Dermis microvascular lymphatic vessel endothelial cell (primary cell): ENCODE measurements at regions not wholly inside any gene's neighbourhood (a gene's known extent, or its start where the extent isn't known, plus 50 kb on each side); places are given as distances from the start of the nearest gene placed in this dataset.

ENCODE experiments used
- DNase-seq, 2 donors: peaks; one replicate each; pipeline versions ENCODE4 v3.0.0 to v3.0.0-alpha.2; 2010; ENCODE audit warnings: low read depth in 2 of 2

- DNase-seq = no peak
These were observed 130.9 kb upstream of the TMEM161B start for GRCh38 chr5:88399561-88399960.

DNA sequence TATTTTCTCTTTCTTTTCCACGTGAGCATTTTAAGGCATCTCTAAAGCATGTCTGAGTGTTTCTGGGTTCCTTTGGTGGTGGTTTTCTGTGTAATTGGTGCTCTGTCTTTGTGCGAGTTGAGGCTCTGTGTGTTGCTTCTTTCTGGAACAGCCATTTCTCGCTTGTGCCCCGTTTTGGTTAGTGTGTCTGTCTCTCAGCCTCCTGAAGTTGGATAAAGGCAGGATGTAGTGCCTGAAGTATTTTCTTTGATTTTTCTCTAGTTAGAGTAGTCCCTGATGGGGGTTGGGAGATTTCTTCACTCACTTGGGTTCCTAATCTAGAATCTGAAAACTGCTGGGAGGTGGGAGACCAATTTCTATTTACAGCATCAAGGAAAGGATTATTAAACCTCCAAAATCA is 129.7 kb upstream of the TMEM161B start:
- no peak for DNase-seq

DNA sequence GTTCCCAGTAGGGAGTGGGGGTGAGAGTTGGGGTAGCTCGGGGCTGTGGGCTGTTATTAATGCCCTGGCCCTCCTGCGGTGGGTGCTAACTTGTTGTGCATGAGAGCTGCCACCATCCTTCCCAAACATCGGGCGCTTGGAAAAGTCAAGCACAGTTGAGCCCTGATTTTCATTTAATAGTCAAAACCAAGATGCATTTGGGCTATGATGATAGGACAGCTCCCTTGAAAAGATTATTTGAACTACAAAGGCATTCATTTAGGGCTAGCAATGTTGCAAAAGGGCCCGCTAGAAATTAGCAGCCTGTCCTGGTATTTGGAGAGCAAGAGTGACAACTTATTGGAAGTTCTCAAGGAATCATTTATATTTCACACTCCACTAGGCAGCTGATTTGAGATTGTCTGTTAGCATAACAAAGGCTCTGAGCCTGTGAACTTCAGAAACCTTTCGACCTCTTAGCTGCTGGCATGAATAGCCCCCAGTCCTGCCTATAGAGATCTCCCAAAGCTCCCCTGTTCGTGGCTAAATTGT is 128.2 kb upstream of the TMEM161B start:
- DNase-seq = no peak

DNA sequence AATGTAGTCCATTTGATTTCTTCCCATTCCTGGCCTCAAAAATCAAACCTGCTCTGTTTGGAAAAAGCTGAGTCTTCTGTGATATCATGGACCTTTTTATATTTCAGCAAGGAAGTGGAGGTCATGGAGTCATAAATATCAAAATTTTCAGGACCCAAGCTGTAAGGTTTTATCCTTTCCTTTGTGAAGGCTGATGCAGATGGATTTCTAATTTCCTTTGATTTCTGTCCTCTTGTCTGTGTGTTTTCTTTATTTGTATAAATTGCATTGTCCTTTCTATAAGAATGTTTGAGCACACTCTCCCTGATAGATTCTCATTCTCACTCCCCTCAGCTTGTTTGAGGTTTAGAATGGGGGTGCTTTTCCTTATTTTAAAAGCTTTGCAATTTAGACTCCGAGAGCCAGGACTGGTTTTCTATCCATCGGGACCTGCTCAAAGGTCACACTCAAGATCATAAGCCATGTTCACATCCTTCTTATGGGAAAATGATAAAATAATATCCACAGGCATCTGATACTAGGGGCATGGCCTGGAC is 127.4 kb upstream of the TMEM161B start:
- DNase-seq = no peak

DNA sequence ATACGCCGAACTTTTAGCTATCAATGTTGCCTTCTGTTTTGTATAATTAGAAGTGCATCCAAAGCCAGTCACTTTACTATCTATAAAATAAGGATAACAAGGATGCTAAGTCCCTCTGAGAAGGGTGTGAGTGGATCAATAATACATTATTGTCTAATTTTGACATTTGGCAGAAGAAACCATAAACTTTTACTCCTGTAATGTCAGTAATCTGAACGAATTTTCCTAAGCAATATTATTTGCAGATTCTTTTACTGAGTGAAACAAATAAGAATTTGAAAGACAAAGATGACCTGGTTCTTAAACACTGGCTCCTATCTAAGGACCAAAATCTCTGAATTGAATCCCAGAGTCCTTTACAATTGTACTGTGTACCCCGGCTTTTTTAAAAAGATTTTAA is 126.6 kb upstream of the TMEM161B start:
- no peak for DNase-seq

DNA sequence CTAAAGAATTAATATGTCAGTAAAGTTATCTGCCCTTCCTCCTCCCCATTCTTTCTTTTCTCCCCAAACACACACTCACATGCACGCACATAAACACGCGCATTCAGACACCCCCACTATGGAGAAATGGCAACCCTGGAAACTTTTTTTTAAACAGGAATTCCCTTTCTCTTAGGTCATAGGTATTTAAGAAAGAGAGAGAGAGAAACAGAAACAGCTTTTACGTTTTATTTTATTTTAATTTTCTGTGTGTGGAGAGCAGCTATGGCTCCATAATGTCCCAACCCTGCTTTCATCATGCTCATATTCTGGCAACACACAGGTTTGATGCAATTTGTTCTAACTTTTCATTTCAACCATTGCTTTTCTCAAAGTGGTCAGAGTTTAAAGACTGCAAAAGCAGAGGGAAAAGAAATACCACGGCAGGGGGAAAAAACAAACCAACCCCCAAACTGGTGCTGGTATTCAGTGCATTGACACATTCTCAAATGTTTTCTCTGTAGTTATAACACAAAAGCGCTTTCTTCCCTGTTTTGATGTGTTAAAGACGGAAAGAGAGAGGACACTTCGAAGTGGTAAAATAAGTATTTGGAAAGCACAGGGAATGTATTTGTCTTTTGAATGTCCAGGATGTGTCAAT is 126.0 kb upstream of the TMEM161B start:
- DNase-seq = no peak

- no peak for DNase-seq
These were observed 125.3 kb upstream of the TMEM161B start for GRCh38 chr5:88393716-88394535.

DNA sequence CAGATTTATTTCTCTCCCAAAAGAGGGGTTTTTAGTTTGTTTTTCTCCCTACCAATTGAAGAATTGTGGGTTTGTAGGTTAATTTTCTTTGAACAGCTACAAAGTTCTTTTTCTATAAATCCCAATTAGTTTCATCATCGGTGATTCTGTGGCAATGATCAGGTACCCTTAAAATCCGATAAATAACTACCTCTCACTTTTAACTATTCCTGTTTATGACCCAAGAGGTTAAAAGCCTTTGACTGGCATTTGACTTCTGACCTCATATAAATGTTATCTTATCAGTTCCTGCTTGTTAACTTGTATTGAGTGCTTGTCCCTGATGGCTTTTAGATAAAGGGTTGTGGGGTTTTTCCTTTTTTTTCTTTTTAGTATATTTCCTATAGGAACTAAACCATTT is 124.4 kb upstream of the TMEM161B start:
- no peak for DNase-seq

DNA sequence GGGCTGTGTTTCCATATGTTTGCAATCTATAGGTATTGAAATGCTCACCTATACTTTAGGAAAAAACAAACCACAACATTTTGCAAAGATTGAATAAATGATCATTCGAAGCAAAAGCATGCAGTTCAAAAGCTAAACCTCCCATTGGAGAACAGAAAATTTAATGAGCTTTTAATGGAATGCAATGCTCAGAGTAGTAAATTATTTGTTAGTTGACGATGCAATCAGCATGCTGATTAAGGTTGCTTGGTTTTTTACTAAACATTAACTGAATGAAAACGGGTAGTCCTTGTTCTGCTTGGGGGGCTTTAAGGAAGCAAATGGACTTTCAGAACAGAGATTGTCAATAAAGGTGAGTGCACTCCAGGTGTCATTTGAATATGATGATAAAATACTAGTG is 123.3 kb upstream of the TMEM161B start:
- DNase-seq = no peak

- DNase-seq = no peak
These were observed 122.5 kb upstream of the TMEM161B start for GRCh38 chr5:88391116-88391515.

GRCh38 chr5:88390481-88390880 is 121.8 kb upstream of the TMEM161B start:
- no peak for DNase-seq

GRCh38 chr5:88390096-88390441 is 121.4 kb upstream of the TMEM161B start:
- DNase-seq = no peak

GRCh38 chr5:88389338-88390095 is 120.9 kb upstream of the TMEM161B start:
- DNase-seq = no peak

GRCh38 chr5:88388476-88389337 is 120.1 kb upstream of the TMEM161B start:
- no peak for DNase-seq

DNA sequence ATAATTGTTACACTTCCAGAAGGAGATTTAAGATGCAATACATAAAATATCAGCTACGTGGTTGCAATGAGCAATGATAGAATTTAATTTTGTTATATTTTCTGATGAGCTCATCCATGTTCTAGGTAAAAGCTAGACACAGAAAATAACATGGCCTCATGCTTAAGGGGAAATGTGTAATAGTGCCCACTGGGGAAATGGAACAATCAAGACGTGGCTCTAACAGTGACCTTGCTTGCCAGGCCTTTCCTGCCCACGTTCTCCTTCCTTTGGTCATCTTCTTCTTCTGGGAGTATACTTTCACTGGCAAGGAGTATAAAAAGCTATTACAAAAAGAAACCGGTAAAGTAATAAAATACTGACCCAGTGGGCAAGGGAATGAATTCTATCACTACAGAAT is 116.2 kb upstream of the TMEM161B start:
- DNase-seq = peak in 1 of 2 donors; percentile 82

GRCh38 chr5:88380332-88380731 is 111.7 kb upstream of the TMEM161B start:
- no peak for DNase-seq

GRCh38 chr5:88377705-88378656 is 109.3 kb upstream of the TMEM161B start:
- peak; percentile 36 to 70 for DNase-seq

DNA sequence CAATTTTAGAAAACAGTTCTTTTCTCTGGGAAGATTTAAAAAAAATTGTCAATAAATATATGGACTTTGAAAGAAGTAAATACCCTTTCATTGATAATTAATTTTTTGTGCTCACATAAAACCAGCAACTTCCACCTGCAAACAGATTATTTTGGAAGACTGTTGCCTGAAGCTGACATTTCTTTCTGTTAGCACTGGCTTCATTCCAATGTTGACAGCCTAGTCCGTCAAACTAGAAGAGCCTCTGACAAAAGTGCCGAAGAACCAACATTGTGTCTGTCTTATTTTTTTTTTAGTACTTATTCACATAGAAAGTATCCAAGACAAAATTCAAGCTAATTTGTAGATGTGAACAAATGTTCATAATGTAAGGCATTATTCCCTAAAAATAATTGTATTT is 108.6 kb upstream of the TMEM161B start:
- DNase-seq = peak; percentile 24 to 44

DNA sequence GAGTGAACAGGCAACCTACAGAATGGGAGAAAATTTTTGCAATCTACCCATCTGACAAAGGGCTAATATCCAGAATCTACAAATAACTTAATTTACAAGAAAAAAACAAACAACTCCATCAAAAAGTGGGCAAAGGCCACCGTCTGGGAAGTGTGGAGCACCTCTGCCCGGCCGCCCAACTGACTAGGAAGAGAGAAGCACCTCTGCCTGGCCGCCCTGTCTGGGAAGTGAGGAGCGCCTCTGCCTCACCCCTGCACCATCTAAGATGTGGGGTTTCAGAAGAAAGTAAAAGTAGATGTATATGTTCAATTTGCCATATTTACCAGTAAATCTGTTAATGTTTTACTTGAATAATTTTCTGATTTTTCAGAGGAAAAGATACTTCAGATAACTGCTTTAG is 108.1 kb upstream of the TMEM161B start:
- DNase-seq = no peak

DNA sequence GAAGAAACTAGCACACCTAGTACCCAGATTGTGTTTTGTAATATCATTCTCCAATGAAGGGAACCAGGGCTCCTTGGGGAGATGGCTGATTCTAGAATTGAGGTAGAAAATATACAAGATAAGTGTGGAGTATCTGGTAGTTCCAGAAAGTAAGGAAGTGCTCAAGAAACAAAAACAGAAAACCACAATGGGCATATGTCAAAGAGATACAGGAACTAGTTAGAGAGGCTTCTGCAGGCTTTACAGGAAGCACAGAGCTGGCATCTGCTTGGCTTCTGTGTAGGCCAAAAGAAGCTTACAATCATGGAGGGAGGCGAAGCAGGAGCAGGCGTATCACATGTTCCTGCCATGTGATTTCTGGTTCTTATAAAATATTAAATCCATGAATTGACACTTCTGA is 105.7 kb upstream of the TMEM161B start:
- DNase-seq = no peak
